Epithelial cell of proximal tubule (primary cell): ENCODE measurements at regions not wholly inside any gene's neighbourhood (a gene's known extent, or its start where the extent isn't known, plus 50 kb on each side); places are given as distances from the start of the nearest gene placed in this dataset.

Source experiments
- DNase-seq: peaks from one replicate; pipeline ENCODE4 v3.0.0-alpha.2; 2011; ENCODE audit warnings: low read depth
- H3K4me3 ChIP-seq: 2 replicates; pipeline ENCODE4 v1.5.1; 2011; ENCODE audit warnings: low read depth, mild to moderate bottlenecking, low read length
- CTCF ChIP-seq: conservative IDR thresholded peaks from 2 replicates; pipeline ENCODE4 v1.5.1; 2012; ENCODE audit warnings: low read depth, mild to moderate bottlenecking, low read length

- DNase-seq: no peak
- H3K4me3 ChIP-seq: no peak overlapping the region
- no peak for TF ChIP-seq CTCF
Observed at GRCh38 chr10:117921421-117921820, 125.3 kb downstream of the RAB11FIP2 start.

GRCh38 chr10:117924820-117925219 lies 121.9 kb downstream of the RAB11FIP2 start:
- DNase-seq: no peak
- TF ChIP-seq CTCF: no peak
- H3K4me3 ChIP-seq: no peak overlapping the region

- TF ChIP-seq CTCF: no peak
- DNase-seq: no peak
- no peak overlapping the region for H3K4me3 ChIP-seq
Observed at GRCh38 chr10:117925369-117925768, 121.4 kb downstream of the RAB11FIP2 start.

GRCh38 chr10:117926491-117926890 lies 120.2 kb downstream of the RAB11FIP2 start:
- no peak for DNase-seq
- no peak overlapping the region for H3K4me3 ChIP-seq
- TF ChIP-seq CTCF: no peak

- no peak for DNase-seq
- no peak overlapping the region for H3K4me3 ChIP-seq
- TF ChIP-seq CTCF: no peak
Observed at GRCh38 chr10:117927332-117927731, 119.4 kb downstream of the RAB11FIP2 start.

- no peak for TF ChIP-seq CTCF
- DNase-seq: no peak
- H3K4me3 ChIP-seq: no peak overlapping the region
Observed at GRCh38 chr10:117927871-117928270, 118.9 kb downstream of the RAB11FIP2 start.

- no peak for TF ChIP-seq CTCF
- no peak for DNase-seq
- no peak overlapping the region for H3K4me3 ChIP-seq
Observed at GRCh38 chr10:117928281-117928680, 118.5 kb downstream of the RAB11FIP2 start.
